Right atrium auricular region (tissue), 2 donors: ENCODE measurements at regions not wholly inside any gene's neighbourhood (a gene's known extent, or its start where the extent isn't known, plus 50 kb on each side); places are given as distances from the start of the nearest gene placed in this dataset.

ENCODE experiments used
- DNase-seq: peaks from one replicate; pipeline ENCODE4 v3.0.0-alpha.2; 2019; ENCODE audit warnings: low spot score
- H3K27ac ChIP-seq, 2 donors: fragments of 200-600 bp; sonication (generic); 1 replicate in 1 of 2; 2 replicates in 1 of 2; pipeline ENCODE4 v1.5.1; 2016 to 2019
- H3K27me3 ChIP-seq, 2 donors: fragments of 200-600 bp; sonication (generic); one replicate each; pipeline versions ENCODE4 v1.5.1 to v1.6.0; 2017 to 2019
- H3K36me3 ChIP-seq: fragments of 200-600 bp; sonication (generic); one replicate; pipeline ENCODE4 v1.5.1; 2016
- H3K4me1 ChIP-seq, 2 donors: fragments of 200-600 bp; sonication (generic); one replicate each; pipeline versions ENCODE4 v1.5.1 to v1.6.0; 2017 to 2019
- H3K4me3 ChIP-seq, 2 donors: fragments of 200-600 bp; sonication (generic); 1 replicate in 1 of 2; 2 replicates in 1 of 2; pipeline ENCODE4 v1.5.1; 2017 to 2019; ENCODE audit warnings: mild to moderate bottlenecking in 1 of 2, moderate library complexity in 1 of 2
- H3K9me3 ChIP-seq, 2 donors: fragments of 200-600 bp; sonication (generic); one replicate each; pipeline ENCODE4 v1.5.1; 2019
- TF ChIP-seq, protein P1 (sequence below), 2 donors: fragments of 200-600 bp; sonication (generic); IDR thresholded peaks; one replicate each; pipeline ENCODE4 v1.5.1; 2019; ENCODE audit warnings: antibody characterized with exemption in 2 of 2

DNA sequence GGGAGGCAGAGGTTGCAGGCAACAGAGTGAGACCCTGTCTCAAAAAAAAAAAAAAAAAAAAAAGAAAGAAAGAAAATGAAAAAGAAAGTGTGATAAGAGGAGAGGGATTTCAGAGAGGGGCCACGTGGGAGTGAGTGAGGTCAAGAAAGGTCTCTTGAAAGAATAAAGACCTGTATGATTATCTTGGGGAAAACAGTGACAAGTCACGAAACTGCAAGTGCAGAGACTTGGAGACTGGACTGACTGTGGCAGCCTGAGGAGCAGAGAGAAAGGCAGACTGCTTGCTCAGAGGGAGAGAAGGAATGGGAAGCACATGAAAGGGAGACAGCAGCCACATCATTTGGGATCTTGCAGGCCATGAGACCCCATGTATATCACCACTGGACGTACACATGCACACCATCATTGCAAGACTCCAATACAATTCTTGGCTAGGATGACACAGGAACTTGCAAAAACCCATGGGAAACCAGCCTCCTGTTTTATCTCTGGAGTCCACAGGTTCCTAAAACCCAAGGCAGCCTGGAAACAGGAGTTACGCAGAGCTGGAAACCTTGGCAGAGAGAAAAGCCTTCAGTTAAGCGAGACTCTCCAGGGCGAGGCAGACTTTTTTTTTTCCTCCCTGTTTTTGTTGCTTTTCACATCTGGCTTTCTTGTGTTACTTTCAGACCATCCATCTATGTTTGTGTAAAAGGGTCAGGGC lies 207.0 kb upstream of the TBL1X start:
- H3K36me3 ChIP-seq, result no peaks in the 10 kb centered on the region
- no peaks in the 10 kb centered on the region for H3K4me1 ChIP-seq
- TF ChIP-seq, protein P1, sequence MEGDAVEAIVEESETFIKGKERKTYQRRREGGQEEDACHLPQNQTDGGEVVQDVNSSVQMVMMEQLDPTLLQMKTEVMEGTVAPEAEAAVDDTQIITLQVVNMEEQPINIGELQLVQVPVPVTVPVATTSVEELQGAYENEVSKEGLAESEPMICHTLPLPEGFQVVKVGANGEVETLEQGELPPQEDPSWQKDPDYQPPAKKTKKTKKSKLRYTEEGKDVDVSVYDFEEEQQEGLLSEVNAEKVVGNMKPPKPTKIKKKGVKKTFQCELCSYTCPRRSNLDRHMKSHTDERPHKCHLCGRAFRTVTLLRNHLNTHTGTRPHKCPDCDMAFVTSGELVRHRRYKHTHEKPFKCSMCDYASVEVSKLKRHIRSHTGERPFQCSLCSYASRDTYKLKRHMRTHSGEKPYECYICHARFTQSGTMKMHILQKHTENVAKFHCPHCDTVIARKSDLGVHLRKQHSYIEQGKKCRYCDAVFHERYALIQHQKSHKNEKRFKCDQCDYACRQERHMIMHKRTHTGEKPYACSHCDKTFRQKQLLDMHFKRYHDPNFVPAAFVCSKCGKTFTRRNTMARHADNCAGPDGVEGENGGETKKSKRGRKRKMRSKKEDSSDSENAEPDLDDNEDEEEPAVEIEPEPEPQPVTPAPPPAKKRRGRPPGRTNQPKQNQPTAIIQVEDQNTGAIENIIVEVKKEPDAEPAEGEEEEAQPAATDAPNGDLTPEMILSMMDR (IDR thresholded peaks at IDR 0.05), result no peak
- peaks cover 0 to 14% of the 10 kb centered on the region in 2 donors for H3K9me3 ChIP-seq
- H3K27ac ChIP-seq, result no peak overlapping the region
- no peak for DNase-seq
- no peak overlapping the region for H3K4me3 ChIP-seq
- no peaks in the 10 kb centered on the region for H3K27me3 ChIP-seq

DNA sequence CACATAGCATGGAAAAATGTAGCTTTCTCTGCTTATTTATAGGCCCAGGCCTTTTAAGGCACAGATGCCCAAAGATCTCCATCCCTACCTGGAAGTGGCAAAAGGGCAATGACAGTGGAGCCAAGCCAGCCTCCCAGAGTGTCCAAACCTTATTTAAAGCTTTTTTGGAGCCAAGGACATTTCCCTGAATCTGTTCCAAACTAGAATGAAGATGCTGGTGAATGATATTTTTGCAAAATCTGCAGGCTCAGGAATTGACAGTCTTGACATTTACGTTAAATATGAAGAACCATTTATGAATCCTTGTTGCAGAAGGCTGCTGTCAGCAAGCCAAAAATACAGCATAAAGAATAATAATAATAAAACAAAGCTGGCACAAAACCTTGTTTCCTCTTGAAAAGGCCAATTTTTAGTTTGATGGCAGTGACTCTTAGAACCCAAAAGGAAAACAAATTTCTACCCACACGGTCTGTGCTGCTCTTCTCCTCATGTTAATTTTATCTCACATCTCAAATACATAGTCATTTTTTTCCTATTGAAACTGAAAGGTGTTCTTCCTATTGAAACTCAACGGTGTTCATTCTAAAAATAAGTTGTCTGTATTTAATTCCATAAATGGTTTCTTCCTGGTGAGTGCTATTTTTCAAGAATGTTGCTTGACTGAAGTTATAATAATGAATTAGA lies 206.3 kb upstream of the TBL1X start:
- Histone ChIP-seq H3K4me1 (no peaks in the 10 kb centered on the region), H3K36me3 (no peaks in the 10 kb centered on the region), H3K9me3 (peaks cover 0 to 14% of the 10 kb centered on the region in 2 donors), H3K27ac (no peak overlapping the region), H3K27me3 (no peaks in the 10 kb centered on the region), H3K4me3 (no peak overlapping the region)
- no peak for DNase-seq
- TF ChIP-seq, protein P1 (IDR thresholded peaks at IDR 0.05), result no peak

DNA sequence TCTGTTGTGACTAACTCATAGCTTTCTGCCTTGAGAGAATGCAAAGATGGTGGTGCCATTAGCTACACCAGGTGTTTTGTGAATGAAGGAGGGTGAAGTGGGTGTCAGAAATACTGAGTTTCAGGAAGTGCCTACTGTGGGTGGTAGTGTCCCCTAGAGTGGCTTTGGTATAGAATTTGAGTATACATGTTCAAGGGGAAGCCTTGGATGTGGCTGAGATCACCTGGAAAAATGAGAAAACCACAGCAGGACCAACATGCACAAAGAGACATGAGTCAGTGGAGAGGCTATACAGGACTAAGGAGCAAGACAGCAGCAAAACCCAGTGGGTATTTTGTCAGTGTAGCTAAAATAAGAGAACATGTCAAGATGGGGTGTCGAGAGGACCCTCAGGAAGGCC lies 204.3 kb upstream of the TBL1X start:
- H3K4me3 ChIP-seq, result no peak overlapping the region
- H3K27me3 ChIP-seq, result no peaks in the 10 kb centered on the region
- H3K36me3 ChIP-seq, result no peaks in the 10 kb centered on the region
- DNase-seq, result no peak
- no peaks in the 10 kb centered on the region for H3K4me1 ChIP-seq
- H3K9me3 ChIP-seq, result peaks cover 0 to 8% of the 10 kb centered on the region in 2 donors
- TF ChIP-seq, protein P1 (IDR thresholded peaks at IDR 0.05), result no peak
- H3K27ac ChIP-seq, result no peak overlapping the region

DNA sequence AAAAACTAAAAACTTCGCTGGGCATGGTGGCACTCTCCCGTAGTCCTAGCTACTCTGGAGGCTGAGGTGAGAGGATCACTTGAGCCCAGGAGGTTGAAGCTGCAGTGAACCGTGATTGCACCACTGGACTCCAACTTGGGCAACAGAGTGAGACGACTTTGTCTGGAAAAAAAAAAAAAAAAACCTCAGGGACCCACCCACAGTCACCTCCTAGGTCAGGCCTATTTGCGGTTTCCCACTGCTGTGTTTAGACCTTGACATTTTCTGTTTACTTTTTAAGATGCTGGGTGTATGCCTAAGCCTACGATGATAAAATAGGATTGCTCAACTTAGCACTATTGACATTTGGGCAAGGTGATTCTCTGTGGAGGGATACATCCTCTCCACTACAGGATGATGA lies 197.4 kb upstream of the TBL1X start:
- no peak for DNase-seq
- TF ChIP-seq, protein P1 (IDR thresholded peaks at IDR 0.05), result no peak
- no peaks in the 10 kb centered on the region for H3K36me3 ChIP-seq
- no peaks in the 10 kb centered on the region for H3K9me3 ChIP-seq
- no peak overlapping the region for H3K27ac ChIP-seq
- no peak overlapping the region for H3K4me3 ChIP-seq
- no peaks in the 10 kb centered on the region for H3K27me3 ChIP-seq
- no peaks in the 10 kb centered on the region for H3K4me1 ChIP-seq

DNA sequence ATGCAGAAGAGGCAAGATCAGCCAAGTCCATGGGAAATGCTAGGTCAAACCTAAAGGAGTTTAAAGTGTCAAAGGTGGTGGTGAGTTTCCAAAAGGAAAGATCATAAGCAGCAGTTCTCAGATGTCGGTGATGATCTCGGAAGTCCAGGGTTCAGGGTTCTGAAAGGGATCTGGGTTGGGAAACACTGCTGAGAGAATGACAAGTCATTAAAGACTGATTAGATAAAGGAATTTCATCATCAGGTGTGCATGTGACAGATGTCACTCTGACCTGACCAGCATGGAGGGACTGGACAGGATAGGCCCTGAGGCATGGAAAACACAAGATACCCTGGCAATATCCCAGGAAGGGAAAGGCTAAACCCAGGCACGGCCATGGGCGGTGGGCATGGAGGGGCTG lies 195.7 kb upstream of the TBL1X start:
- H3K27me3 ChIP-seq, result no peaks in the 10 kb centered on the region
- H3K4me1 ChIP-seq, result no peaks in the 10 kb centered on the region
- DNase-seq, result no peak

More for the DNA sequence above, 195.7 kb upstream of the TBL1X start:
- Histone ChIP-seq H3K27ac (no peak overlapping the region), H3K4me3 (no peak overlapping the region), H3K9me3 (no peaks in the 10 kb centered on the region), H3K36me3 (no peaks in the 10 kb centered on the region)
- TF ChIP-seq, protein P1 (IDR thresholded peaks at IDR 0.05), result no peak
